Suppressor macrophage (primary cell): ENCODE measurements at regions not wholly inside any gene's neighbourhood (a gene's known extent, or its start where the extent isn't known, plus 50 kb on each side); places are given as distances from the start of the nearest gene placed in this dataset.

Source experiments
- DNase-seq, 4 experiments: peaks; one replicate each; pipeline ENCODE4 v3.0.0-alpha.2; 2020 to 2022

DNA sequence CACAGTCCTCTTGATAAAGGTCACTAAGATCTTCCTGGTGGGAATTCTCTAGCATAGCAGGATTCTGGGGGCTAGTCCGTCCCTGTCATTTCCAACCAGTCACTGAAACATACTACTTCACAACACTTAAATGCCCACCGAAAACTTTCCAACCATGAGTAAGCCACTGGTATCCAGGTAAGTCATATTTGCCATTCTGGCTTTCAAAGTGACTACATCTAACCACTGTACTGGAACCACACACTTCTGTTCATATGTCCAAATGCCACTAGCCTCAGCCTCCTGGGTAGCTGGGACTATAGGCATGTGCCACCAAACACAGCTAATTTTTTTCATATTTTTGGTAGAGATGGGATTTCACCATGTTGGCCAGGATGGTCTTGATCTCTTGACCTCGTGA is 64.3 kb upstream of the VANGL1 start:
- DNase-seq, result no peak

DNA sequence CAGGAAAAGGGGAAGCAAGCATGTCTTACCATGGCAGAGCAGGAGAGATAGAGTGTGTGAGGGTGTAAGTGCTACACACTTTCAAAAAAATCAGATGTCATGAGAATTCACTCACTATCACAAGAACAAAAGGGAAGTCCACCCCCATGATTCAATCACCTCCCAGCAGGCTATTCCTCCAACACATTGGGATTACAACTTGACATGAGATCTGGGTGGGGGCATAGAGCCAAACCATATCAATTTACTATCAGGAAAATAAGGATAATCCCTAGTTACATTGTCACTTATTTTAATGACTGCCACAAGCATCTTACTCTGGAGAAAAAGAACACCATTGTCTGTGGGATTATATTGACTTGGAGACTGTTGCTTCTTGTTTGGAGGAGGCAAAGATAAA is 66.1 kb upstream of the VANGL1 start:
- DNase-seq, result peak in 1 of 4 experiments; percentile 2

DNA sequence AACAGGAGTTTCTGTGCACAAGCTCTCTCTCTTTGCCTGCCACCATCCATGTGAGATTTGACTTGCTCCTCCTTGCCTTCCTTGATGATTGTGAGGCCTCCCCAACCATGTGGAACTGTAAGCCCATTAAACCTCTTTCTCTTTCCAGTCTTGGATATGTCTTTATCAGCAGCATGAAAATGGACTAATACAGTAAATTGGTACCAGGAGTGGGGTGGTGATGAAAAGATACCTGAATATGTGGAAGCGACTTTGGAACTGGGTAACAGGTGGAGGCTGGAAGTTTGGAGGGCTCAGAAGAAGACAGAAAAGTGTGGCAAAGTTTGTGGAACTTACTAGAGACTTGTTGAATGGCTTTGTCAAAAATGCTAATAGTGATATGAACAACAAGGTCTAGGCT is 69.1 kb upstream of the VANGL1 start:
- DNase-seq, result no peak

DNA sequence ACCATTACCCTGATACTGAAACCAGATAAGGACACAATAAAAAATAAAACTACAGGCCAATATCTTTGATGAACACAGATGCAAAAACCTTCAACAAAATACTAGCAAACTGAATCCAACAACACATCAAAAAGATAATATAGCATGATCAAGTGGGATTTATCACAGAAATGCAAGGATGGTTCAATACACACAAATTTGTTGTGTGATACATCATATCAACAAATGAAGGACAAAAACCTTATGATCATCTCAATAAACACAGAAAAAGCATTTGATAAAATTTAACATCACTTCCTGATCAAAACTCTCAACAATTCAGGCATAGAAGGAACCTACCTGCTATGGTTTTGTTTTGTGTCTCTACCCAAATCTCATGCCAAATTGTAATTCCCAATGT is 74.3 kb upstream of the VANGL1 start:
- no peak for DNase-seq

DNA sequence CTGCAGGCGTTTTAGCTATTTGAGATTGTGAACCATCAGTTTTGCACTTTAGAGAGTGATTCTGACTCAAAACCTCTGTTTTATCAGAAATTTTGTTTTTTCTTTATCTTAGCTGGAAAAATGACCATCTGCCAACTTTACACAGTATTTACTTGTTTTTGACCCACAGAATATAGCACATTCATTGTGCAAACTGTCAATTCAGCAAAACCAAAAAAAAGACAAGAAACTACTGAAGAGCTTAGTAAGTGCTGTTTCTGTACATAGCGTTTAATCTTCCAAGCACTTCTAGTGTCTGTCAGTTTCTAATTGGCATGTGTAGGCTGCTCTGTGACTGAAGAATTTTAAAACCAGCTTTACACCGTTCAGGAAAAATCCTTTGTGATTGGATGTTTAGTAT is 76.0 kb upstream of the VANGL1 start:
- DNase-seq, result no peak

DNA sequence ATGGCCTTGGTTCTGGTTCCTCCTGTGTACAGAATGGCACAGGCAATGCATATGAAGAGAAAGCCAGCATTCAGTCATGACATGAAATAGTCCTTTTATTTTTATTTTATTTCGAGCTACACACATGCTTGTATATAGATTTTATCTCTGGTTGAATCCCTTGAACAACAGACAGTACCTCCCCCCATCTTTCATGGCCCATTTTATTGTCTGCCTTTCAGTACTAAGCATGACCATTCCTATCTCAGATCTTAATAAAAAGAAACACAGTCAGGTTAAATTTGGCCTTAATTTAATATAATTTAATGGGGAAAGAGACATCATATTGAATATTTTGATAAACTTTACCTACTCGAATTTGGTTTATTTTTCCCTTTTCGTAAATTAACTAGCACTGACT is 76.4 kb upstream of the VANGL1 start:
- DNase-seq, result no peak

DNA sequence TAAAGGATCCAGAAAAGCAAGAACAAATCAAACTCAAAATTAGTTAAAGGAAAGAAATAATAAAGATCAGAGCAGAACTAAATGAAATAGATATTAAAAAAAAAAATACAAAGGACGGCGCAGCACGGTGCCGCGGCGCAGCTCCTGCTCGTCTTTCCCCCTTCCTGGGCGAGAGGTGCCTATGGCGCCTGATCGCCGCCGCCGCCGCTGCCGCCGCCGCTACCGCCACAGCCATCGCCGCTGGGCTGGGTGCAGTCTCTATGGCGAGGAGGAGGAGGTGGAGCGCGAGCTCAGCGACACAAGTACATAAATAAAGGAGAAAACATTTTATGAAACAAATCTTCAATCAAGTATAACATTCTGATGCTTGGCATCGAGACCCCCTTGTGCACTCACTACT is 77.6 kb upstream of the VANGL1 start:
- no peak for DNase-seq

DNA sequence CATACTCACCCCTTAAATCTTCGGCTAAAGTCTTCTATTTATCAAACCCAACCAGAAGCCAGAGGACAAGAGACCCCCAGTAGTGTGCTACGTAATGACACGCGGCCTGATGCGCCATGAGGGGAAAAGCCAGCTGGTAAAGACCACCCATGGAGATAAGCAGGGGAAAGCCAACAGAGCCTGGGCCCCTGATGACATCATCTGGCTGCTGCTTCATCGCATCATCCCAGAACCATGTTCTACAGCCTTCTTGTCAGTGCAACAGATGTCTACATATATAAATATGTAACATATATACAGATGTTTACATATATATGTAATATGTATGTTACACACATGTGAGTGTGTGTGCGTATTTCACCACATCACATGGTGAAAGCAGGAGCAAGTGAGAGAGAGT is 81.7 kb upstream of the VANGL1 start:
- no peak for DNase-seq

DNA sequence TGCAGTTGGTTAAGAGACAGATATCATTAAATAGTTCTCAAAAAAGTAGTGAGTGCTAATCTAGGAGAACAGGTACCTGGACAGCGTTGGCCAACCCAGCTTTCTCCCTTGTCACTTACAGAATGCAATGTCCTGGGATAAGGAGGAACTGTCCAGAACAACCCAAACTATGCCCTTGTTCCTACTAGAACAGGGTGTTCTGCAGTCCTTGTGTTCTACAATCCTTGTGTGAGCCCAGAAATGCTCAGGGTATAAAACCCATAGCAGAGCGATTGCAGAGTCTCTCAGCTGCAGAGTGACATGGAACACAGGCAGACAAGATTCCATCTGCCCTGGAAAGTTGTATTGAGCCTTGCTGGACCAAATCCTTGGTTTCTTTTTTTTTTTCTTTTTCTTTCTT is 83.5 kb upstream of the VANGL1 start:
- no peak for DNase-seq

DNA sequence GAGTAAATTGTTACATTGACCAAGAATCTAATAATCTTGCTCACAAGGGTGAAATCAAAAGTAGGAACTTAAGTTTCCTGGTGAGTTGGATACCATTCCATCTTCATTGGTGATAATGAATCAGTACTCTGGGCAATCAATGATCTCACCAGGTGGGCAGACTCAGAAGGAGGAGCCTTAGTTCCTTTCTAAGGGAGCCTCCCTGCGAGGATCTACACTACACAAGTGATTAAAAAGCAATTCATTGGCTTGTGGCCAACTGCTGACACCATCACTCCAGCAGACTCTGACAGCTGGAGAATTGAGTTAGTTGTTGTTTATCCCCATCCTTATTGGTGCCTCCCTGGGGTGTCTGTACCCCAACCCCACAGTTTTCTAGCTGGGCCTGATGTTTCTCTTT is 84.1 kb upstream of the VANGL1 start:
- no peak for DNase-seq

DNA sequence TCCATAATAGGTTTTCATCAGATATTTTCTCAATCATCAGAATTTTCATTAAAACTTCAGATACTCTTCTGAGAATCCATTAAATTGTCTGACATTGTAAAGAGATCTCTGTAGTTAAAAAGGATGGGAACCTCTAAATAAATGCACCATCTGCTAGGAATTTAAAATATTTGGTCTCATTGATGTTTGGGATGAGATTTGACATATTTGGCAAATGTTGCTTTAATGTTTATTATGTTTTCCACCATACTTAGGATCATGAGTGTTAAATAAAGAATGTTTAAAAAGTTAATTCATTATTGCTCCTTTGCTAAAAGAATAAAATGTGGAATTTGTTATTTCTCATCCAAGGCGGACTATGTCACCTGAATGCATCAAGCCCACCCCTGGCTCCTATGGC is 85.5 kb upstream of the VANGL1 start:
- DNase-seq, result no peak

DNA sequence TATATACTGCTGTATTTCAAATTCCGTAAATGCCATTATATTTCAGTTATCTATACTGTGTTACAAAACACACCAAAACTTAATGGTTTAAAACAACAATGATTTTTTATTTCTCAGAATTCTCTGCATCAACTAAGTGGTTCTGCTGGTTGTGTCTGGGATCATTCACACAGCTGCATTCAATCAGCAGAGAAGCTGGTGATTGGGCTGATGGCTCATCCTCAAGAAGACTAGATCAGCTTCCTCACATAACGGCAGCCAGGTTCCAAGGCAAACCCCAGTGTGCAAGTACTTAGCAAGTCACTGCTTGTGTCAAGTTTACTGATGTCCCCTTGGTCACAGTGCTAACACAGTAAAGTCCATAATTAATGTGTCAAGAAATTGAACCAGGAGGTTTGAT is 86.3 kb upstream of the VANGL1 start:
- no peak for DNase-seq

DNA sequence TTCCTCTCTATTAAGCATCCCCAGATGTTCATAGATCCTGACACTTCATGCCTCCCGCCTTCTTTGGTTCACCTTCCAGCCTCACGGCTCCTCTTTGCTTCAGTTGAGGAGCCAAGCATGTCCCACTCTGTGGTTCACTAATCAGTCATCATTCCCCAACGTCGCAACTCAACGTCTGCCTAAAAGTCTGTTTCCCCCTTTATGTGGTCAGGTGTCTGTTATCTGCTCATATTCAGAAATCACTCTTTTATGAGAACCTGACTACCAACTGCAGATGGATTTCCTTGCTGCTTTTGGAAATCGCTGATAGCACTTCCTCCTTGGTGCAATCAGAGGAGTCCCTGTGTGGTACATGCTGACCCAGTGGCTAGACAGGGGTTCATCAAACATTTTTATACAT is 94.1 kb upstream of the VANGL1 start:
- DNase-seq, result no peak

DNA sequence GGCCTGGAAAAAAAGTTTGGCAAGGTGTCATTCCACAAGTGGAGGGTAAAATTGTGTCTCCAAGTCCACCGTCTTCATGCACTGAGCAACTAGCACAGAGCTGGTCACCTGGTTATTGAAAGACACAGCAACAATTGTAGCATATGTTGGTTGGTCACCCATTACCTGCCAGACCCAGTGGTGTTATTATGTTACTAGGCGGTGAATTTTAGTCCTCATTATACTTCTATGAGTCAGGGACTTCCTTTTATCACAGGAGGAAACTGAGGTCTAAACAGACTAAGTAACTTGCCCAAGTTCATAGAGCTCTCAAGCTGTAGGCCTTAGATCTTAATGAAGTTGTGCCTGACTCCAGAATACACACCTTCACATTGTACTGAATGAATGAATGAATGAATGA is 94.9 kb upstream of the VANGL1 start:
- DNase-seq, result no peak

DNA sequence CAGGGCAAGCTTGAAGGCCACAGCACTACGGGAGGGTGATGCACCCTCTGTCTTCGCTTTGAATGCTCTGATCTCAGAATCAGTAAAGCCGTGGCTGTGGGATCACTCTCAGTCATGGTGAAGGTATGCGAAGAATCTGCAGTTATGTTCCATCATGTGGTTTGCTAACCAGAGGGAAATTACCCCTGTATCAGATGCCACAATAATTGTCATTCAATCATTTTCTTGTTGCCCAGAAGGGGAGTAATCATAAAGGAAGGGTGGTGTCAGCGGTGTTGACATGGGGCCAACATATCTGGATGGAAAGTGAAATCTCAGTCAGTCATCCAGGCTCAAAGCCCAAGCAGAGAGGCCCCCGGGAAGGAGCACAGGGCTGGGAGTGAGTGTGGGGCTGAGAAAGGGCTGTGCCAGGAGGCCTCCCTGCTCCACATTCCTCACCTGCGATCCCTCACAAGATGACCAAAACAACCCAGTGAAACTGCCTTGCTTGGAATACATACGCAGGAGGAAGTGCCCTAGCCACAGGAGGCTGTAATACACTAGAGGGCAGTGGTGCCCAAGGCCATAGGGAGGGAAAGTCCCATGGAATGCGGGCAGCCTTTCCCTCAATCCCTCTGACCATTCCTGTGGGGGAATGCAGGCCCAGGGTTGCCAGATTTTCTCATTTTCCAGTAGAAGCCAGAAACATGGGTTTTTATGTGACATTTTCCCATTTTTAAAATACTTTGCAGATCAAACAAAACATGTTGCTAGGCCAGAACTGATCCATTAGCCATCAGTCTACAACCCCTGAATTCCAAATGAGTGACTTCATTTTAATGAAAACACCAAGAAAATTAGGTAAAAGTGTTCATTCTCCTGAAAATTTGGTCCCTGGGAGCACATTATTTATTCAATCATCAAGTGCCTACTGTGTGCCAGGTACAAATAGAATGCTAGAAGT is 95.7 kb upstream of the VANGL1 start:
- DNase-seq, result peak; percentile 17 to 52 (median 33)

DNA sequence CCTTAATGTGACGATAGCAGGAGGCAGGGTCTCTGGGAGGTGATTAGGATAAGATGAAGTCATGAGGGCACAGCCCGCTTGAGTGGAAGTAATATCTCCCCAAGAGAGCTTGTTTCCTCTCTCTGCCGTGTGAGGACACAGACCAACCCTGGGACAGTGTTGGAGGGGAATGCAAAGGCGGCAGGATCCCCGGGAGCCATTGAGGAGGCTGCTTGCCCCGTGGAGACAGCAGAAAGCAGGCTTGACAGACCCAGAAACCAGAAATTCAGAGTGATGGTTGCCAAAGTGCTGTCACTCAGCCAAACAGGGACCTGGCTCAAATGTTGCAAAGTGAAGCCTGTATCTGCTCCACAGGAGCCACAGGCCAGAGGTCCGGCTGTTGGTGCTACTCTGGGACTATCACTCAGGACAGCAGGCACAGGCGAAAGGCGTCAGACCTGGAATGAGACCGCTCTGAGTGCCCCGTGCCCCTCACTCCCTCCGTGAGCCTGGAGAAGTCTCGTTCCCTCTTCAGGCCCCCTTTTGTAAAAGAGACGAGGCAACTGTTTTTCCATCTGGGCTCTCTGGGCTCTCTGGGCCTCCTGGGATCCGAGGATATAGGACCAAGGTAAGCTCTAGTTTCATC is 96.6 kb upstream of the VANGL1 start:
- DNase-seq, result no peak

DNA sequence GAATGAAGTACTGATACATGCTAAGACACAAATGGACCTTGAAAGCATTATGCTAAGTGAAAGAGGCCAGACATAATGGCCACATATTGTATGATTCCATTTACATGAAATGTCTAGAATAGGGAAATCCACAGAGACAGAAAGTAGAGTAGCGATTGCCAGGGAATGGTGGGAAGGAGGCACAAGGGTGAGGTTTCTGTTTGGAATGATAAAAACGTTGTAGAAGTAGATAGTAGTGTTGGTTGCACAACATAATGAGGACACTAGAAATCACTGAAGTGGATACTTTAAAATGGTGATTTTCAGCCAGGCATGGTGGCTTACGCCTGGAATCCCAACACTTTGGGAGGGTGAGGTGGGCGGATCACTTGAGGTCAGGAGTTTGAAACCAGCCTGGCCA is 97.6 kb upstream of the VANGL1 start:
- no peak for DNase-seq

DNA sequence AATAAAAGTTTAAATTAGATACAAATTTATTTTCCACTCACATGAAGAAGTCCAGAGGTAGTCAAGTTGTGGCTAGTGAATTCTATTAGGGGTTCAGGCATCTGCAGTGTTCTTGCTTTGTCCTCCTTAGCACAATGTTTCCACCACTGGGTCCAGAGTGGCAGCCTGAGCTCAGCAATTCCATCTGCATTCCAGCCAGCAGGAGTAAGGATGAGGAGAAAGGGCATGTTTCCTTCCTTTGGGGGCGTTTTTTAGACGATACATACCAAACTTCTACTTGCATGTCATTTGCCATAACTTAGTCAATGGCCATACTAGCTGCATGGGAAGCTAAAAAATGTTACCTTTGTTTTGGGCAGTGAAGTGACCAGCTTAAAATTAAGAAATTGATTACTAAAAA is 98.5 kb upstream of the VANGL1 start:
- DNase-seq, result no peak

DNA sequence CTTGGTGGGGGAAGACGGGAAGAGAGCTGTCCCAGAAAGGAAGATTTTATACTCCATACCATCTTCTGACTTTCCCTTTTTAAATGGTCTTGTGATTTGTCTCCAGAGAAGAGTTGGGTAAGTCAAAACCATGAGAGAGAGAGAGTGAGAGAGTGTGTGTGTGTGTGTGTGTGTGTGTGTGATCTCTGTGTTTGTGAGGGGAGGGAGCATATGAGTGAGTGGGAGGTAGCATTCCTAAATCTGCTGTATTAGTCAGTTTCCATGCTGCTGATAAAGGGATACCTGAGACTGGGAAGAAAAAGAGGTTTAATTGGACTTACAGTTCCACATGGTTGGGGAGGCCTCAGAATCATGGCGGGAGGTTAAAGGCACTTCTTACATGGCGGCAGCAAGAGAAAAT is 102.0 kb upstream of the VANGL1 start:
- DNase-seq, result no peak

DNA sequence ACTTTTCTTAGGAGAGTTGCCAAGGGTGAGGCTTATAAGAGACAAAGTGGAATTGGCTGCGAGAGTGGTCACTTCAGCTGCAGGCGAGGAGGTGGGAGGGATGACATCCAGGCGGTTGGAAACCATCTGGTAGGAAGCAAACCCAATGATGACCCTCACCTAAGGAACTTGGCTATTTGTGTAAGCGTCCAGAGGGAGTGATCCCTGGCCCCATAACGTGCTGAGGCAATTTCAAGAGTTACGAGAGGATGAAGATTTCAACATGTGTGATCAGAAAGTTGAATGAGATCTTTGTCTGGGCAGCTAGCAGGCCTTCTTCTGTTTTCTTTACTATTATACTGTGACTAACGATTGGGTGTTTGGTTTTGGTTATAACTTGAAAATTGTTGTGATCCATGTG is 102.7 kb upstream of the VANGL1 start:
- DNase-seq, result no peak

DNA sequence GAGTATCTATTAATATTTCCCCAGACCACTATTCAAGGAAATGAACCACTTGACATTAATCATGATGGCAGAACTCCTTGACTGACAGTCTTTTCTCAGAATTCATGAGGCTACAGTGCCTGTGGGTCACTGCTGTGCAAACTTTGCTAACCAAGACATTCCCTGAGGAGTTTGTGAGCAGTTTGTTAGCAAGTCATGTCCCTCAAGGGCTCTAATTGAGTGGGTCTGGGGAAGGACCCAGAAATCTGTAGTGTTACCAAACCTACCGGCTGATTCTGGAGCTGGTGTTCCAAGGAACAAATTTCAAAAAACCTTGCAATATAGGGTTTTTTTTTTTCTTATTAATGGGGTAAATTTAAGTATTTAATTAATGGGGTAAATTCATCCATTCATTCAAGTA is 103.2 kb upstream of the VANGL1 start:
- DNase-seq, result no peak

DNA sequence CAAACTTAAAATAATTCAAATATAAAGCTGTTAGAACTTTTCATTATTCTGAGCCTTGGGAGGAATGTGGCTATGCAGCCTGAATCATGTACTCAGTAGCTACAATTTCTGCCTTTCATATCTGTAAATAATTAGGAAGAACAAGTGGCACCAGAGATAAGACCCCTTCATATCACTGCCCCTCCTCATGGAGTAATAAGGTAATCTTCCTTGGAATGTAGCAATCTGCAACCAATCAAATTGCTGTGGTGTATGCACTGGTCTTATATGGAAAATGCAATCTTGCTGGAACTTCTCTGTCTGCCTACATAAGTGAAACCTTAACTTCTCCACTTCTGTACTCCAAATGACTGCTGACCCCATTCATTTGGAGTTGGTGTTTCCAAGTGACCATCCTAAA is 104.4 kb upstream of the VANGL1 start:
- DNase-seq, result no peak

DNA sequence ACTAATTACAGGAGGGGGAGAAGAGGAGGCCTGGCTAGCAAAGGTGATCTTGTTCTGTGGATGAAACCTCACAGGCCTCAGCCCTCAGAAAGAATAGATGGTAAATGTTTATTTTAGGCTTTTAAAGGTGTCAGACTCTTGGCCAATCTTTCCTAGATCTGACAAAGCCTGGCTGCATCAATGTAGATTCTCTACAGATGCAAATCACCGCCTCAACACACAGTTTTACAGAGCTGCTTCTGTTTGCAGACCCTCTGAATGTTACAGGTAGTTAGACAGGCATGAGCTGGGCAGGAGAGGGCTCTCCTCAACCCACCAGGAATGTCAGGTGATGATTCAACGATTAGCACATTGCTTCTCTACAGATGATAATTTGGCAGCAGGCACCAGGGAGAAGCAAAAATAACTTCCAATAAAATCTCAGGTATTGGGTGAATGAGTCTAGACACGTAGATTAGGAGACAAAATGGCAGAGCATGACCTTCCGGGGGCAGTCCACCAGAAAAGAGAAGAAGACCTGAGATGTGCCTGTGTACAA is 105.4 kb upstream of the VANGL1 start:
- no peak for DNase-seq

DNA sequence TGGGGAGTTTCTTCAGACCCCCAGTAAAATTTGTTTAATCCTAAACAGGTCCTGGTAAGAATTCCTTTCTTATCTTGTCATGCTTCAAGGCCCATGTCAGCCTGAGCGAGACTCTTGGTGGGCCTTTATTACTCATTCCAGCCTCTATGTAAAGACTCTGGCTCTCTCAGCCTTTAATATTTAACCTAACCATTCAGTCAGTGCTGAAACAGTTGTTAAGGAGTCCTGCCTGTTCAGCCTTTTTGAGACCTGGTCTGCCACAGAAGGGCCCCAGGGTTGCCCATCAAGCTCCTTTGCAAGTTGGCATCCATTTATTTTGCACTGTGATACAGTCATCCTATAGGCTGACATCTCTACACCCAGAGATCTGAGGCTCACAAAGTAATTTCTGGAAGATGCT is 107.7 kb upstream of the VANGL1 start:
- no peak for DNase-seq
